Tibial nerve (tissue), 3 donors: ENCODE measurements at regions not wholly inside any gene's neighbourhood (a gene's known extent, or its start where the extent isn't known, plus 50 kb on each side); places are given as distances from the start of the nearest gene placed in this dataset.

ENCODE experiments used
- CTCF ChIP-seq, 5 experiments: fragments of 200-600 bp in 3 of 5; fragments of 450-650 bp in 2 of 5; sonication (generic) in 3 of 5; IDR thresholded peaks; one replicate each; pipeline ENCODE4 v1.5.1; 2016 to 2019; ENCODE audit warnings: antibody characterized with exemption in 5 of 5, mild to moderate bottlenecking in 3 of 5, moderate library complexity in 2 of 5
- POLR2A ChIP-seq, 2 donors: fragments of 450-650 bp; IDR thresholded peaks; one replicate each; pipeline ENCODE4 v1.6.1; 2017; ENCODE audit warnings: antibody characterized with exemption in 2 of 2, mild to moderate bottlenecking in 2 of 2, moderate library complexity in 2 of 2

GRCh38 chr1:81187635-81188034, 613.1 kb upstream of the ADGRL2 start:
- TF ChIP-seq CTCF (IDR thresholded peaks at IDR 0.05): no peak
- TF ChIP-seq POLR2A (IDR thresholded peaks at IDR 0.05): no peak
